ENCODE measurements at regions not wholly inside any gene's neighbourhood (a gene's known extent, or its start where the extent isn't known, plus 50 kb on each side); places are given as distances from the start of the nearest gene placed in this dataset.
"Not testable (repeated sequence)": the region's sequence is repeated elsewhere in the genome, so short reads cannot be mapped to it uniquely, and the experiment has no call there.

DNA sequence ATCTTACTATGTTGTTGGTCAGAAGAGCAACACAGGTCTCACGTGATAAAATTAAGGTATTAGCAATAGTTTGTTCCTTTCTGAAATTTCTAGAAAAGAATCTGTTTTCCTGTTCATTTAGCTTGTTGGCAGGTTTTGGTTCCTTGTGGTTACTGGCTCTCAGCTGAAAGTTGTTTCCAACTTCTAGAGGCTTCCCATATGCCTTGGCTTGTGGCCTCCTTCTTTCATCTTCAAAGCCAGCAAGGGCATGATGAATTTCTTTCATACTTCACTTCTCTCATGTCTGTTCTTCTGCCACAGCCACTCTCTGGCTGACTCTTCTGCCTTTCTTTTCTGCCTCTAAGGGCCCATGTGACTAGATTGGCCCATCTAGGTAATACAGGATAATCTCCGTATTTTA, 193.7 kb downstream of the TRIB2 start:
- TF ChIP-seq CTCF (conservative IDR thresholded peaks at IDR 0.05) (no peak), ZFX (IDR thresholded peaks at IDR 0.05) (no peak)
- no peak overlapping the region for H3K27ac ChIP-seq

DNA sequence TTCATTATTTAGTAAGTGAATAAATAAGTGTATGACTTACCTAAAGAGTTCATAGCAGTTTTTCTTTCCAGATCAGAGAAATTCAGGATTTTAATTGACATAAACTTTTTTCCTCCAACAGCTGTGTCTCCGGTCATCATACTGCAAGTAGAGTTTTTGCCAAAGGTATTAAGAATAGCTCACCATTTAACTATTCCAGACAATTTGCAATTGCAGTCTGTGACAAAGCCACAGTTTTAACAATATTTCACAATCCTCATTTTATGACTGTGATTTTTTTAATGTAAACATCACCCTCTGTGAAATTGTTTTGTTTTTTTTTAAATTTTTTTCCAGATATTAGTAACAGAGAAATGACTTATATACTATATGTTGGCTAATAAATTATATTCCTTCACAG, 199.1 kb downstream of the TRIB2 start:
- no peak overlapping the region for H3K27ac ChIP-seq
- TF ChIP-seq CTCF (conservative IDR thresholded peaks at IDR 0.05) (no peak), ZFX (IDR thresholded peaks at IDR 0.05) (no peak)

DNA sequence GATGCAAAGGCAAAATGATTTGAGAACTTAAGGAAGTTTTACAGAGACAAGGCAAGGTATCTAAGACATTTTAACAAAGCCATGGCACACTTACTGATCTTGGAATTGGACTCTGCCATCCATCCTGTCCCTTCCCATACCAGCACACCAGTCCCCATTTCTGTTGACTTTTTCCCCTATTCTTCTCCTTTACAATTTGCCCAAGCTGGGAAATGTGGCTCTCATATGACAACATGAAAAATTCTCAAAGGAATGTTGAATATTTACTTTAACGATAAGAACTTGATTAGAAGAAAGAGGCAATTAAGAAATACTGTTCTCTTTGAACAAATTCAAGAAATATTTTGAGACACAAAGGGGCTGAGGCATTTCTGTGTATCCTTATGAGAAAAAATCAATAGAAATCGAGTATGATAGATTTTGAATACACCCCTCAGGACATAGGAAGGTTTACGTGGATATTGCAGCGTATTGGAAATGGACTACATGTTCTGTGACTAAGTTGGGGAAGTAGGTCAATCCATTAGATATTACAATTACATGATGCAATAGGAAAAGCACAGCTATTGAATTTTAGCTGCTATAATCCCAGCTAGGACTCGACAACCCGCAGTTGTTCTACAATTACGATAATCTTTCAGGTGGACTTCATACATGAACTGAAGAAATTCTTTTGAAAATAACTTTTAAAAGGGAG, 201.6 kb downstream of the TRIB2 start:
- TF ChIP-seq ZFX (IDR thresholded peaks at IDR 0.05): no peak
- no peak for TF ChIP-seq CTCF (conservative IDR thresholded peaks at IDR 0.05)
- no peak overlapping the region for H3K27ac ChIP-seq

DNA sequence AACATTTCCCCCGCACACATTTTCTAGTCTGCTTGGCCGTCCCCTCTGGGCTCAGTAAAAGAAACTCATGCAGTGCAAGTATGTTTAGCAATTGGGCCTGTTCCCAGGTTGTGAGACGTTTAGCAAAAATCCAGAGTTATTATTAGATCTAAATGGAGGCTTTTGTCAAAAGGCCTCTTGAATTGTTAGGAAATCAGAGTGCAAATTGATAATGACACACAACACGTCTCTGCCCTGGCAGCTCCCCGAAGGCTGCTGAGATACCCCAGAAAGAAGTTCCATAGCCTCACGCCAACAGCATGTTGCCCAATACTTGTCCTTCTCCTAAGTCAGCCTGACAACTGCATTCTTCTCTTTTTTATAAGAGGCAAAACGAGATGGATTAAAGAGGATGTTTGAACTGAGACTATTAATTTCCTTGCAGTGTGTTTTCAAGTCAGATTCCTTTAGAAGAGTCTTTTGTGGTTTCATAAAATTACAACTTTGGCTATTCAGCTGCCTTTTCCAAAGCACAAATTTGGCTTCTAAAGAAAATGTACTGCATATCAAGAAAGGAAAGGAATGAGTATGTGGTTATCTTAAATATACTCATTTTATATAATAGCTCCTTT, 202.2 kb downstream of the TRIB2 start:
- H3K27ac ChIP-seq: no peak overlapping the region
- no peak for TF ChIP-seq CTCF (conservative IDR thresholded peaks at IDR 0.05)
- TF ChIP-seq ZFX (IDR thresholded peaks at IDR 0.05): no peak

DNA sequence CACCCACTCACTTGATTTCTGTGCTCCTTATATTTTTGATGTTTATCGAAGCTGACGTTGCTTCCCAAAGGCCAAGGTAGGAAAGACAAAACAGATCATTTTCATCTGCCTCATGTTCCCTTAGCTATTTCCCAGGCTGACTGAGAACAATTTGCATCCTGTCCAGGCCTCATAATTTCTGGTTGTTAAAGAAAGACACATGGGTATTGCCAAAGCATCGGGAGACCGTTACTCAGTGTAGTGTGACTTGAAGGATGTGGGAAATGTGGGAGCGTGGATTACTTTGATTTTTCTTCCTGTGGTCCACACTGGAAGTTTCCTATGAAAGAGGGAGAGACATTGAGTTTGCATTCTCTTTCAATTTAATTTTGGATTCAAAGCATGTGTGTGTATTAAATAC, 204.6 kb downstream of the TRIB2 start:
- TF ChIP-seq CTCF (conservative IDR thresholded peaks at IDR 0.05) (no peak), ZFX (IDR thresholded peaks at IDR 0.05) (no peak)
- H3K27ac ChIP-seq: no peak overlapping the region

DNA sequence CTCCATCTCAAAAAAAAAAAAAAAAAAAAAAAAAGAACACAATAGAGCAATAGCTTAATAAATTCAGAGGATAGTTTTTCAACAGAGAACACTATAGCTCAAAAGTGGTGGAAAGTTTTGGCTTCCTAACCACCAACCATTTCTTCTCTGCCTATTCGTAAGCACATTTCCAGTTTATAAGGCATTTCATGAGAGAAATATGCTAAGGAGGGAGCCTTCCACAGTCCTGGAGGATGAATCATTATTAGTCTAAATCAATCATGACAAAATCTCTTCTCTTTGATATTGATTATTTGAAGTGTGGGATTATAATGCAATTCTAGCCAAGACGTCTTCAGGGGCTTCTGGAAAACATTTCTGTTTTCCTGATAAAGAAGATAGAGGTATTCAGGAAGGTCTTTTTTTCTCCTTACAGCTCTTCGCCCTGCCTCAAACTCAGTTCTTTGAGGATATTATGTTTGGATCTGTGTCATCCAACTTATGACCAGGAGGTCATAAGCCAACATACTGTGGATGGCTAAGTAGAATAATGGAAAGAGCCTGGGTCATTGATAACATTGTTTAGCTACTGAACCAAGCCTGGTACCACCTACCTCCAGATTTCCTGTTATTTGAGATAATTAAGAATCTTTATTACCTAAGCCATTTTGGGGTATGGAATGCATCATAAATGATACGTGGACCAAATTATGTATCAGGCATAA, 207.3 kb downstream of the TRIB2 start:
- TF ChIP-seq ZFX (IDR thresholded peaks at IDR 0.05) (no peak), CTCF (conservative IDR thresholded peaks at IDR 0.05) (no peak)
- H3K27ac ChIP-seq: no peak overlapping the region

DNA sequence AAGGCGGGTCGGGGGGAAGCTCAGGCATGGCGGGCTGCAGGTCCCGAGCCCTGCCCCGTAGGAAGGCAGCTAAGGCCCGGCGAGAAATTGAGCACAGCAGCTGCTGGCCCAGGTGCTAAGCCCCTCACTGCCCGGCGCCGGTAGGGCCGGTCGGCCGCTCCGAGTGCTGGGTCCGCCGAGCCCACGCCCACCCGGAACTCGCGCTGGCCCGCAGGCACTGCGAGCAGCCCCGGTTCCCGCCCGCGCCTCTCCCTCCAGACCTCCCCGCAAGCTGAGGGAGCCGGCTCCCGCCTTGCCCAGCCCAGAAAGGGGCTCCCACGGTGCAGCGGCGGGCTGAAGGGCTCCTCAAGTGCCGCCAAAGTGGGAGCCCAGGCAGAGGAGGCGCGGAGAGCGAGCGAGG, 209.9 kb downstream of the TRIB2 start:
- not testable (repeated sequence) for H3K27ac ChIP-seq

All from C4-2B (cell line).